ENCODE measurements at regions not wholly inside any gene's neighbourhood (a gene's known extent, or its start where the extent isn't known, plus 50 kb on each side); places are given as distances from the start of the nearest gene placed in this dataset.

DNA sequence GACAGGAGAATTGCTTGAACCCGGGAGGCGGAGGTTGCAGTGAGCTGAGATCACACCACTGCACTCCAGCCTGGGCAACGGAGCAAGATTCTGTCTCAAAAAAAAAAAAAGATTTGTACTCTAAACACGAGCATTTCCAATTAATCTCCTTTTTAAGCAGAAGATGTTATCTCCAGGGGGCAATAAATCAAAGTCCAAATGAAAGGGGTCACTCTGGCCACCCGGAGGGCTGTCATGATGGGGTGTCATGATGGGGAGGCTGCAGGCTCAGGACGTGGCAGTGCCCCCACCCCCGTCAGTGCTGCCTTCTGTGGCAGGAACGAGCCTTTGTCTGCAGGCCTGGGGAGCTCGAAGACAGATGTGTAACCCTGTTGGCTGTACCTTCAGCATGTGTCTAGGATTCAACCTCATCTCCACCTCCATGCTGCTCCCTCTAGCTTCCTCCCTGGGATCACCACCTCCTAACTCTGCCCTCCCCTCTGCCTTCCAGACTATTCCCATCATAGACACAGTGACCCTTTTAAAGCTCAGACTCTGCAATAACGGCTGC is 76.9 kb upstream of the YWHAQ start:
- no peak overlapping the region for H3K27ac Mint-ChIP-seq (ENCODE audit: unreplicated experiment)
- H3K4me1 Mint-ChIP-seq (ENCODE audit: unreplicated experiment): peaks cover 13% of the 10 kb centered on the region
- no peaks in the 10 kb centered on the region for H3K36me3 Mint-ChIP-seq (ENCODE audit: unreplicated experiment)

DNA sequence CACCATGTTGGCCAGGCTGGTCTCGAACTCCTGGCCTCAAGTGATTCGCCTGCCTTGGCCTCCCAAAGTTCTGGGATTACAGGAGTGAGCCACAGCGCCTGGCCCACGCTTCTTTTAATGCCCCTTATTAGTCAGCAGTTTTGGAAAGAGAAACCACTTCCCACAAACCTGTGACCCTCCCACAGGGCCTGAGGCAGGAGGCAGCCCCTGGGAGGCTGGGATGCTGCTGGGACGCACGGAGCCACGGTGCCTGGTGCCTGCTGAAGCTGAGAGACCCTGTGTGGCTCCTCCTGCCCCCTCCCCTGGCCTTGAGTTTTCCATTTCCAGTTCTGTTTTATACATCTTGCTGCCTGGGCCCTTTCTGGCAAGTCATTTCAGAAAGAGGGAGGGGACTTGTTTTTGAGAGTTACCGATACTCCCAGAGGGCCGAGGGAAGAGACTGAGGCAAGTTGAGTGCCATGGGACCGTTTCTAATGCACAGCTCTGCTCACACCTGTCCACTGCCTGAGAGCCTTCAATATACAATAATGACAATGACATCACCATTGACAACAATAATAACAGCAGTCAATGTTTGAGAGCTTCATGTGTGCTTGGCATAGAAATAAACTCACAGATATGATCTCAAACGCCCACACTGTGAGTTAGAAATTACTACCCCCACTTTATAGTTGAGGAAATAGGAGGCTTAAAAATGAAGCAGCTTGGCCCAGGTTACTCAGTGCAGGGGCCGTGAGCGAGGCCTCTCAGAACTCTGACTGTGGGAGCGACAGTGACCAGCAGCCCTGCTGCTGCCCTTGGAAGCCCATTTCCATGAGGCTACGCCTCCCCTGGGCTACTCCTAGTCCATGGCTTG is 78.1 kb upstream of the YWHAQ start:
- TF ChIP-seq, protein P1, sequence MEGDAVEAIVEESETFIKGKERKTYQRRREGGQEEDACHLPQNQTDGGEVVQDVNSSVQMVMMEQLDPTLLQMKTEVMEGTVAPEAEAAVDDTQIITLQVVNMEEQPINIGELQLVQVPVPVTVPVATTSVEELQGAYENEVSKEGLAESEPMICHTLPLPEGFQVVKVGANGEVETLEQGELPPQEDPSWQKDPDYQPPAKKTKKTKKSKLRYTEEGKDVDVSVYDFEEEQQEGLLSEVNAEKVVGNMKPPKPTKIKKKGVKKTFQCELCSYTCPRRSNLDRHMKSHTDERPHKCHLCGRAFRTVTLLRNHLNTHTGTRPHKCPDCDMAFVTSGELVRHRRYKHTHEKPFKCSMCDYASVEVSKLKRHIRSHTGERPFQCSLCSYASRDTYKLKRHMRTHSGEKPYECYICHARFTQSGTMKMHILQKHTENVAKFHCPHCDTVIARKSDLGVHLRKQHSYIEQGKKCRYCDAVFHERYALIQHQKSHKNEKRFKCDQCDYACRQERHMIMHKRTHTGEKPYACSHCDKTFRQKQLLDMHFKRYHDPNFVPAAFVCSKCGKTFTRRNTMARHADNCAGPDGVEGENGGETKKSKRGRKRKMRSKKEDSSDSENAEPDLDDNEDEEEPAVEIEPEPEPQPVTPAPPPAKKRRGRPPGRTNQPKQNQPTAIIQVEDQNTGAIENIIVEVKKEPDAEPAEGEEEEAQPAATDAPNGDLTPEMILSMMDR (IDR thresholded peaks at IDR 0.05): no peak
- Mint-ChIP-seq H3K4me3 (ENCODE audit: unreplicated experiment) (no peak overlapping the region), H3K9me3 (ENCODE audit: unreplicated experiment) (no peaks in the 10 kb centered on the region), H3K4me1 (ENCODE audit: unreplicated experiment) (peaks cover 1% of the 10 kb centered on the region), H3K27ac (ENCODE audit: unreplicated experiment) (no peak overlapping the region), H3K36me3 (ENCODE audit: unreplicated experiment) (no peaks in the 10 kb centered on the region), H3K27me3 (ENCODE audit: unreplicated experiment) (no peaks in the 10 kb centered on the region)
- DNase-seq (ENCODE audit: extremely low spot score, unreplicated experiment): no peak

More for the DNA sequence above, 76.9 kb upstream of the YWHAQ start:
- H3K9me3 Mint-ChIP-seq (ENCODE audit: unreplicated experiment): no peaks in the 10 kb centered on the region
- DNase-seq (ENCODE audit: extremely low spot score, unreplicated experiment): no peak
- TF ChIP-seq, protein P1 (IDR thresholded peaks at IDR 0.05): no peak
- no peak overlapping the region for H3K4me3 Mint-ChIP-seq (ENCODE audit: unreplicated experiment)
- no peaks in the 10 kb centered on the region for H3K27me3 Mint-ChIP-seq (ENCODE audit: unreplicated experiment)

DNA sequence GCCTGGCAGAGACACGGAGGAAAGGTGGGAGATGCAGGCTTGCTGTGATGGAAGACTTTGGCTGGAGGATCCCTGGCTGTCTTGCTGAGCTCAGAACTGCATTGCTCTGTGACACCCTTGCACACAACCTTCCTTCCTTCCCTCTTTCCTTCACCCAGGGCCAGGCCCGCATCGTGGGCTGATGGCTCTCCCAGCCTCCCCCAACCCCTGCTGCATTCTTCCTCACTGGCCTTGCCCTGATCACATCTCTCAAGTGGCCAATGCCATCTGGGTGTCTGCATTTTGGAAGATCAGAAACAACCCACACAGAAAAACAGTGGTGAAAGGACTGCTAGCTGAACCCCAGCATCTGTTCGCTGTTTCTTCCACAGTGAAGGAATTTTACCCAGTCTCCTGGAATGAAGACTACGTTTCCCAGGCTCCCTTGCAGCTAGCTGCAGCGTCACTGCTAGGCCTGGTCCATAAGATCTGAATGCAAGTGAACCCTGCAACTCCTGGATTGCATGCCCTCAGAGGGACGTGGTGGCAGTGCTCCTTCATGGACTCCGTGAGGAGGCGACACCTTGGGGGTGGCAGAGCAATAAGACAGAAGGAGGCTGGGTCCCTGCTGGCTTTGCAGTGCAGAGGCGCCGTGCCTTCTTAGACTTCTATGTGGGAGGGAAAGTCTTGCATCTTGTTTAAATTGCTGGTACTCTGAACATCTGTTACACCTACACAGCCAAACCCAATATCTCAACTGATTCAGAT is 78.9 kb upstream of the YWHAQ start:
- no peak for DNase-seq (ENCODE audit: extremely low spot score, unreplicated experiment)
- TF ChIP-seq, protein P1 (IDR thresholded peaks at IDR 0.05): no peak
- H3K4me3 Mint-ChIP-seq (ENCODE audit: unreplicated experiment): no peak overlapping the region
- H3K9me3 Mint-ChIP-seq (ENCODE audit: unreplicated experiment): no peaks in the 10 kb centered on the region
- no peaks in the 10 kb centered on the region for H3K36me3 Mint-ChIP-seq (ENCODE audit: unreplicated experiment)
- H3K4me1 Mint-ChIP-seq (ENCODE audit: unreplicated experiment): no peaks in the 10 kb centered on the region
- H3K27ac Mint-ChIP-seq (ENCODE audit: unreplicated experiment): no peak overlapping the region
- H3K27me3 Mint-ChIP-seq (ENCODE audit: unreplicated experiment): no peaks in the 10 kb centered on the region

DNA sequence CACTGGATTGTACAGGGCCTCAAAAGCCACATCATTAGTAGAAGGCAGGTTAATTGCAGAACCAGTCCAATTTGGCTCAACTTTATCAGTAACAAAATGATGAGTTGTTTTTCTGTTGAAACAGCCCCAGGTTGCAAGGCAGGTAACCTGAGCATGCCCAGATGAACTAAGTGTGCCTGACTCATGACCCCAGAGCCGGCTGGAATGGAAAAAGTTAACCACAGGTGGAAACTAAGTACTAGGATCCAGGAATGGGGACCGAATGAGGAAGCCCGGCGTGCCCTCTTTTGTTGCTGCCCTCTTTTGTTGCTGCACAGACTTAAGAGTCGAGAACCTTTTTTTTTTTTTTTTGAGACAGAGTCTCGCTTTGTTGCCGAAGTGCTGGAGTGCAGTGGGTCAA is 79.5 kb upstream of the YWHAQ start:
- no peak overlapping the region for H3K4me3 Mint-ChIP-seq (ENCODE audit: unreplicated experiment)
- H3K27ac Mint-ChIP-seq (ENCODE audit: unreplicated experiment): no peak overlapping the region
- no peak for DNase-seq (ENCODE audit: extremely low spot score, unreplicated experiment)
- H3K27me3 Mint-ChIP-seq (ENCODE audit: unreplicated experiment): no peaks in the 10 kb centered on the region
- H3K4me1 Mint-ChIP-seq (ENCODE audit: unreplicated experiment): no peaks in the 10 kb centered on the region
- TF ChIP-seq, protein P1 (IDR thresholded peaks at IDR 0.05): no peak
- no peaks in the 10 kb centered on the region for H3K9me3 Mint-ChIP-seq (ENCODE audit: unreplicated experiment)
- no peaks in the 10 kb centered on the region for H3K36me3 Mint-ChIP-seq (ENCODE audit: unreplicated experiment)

DNA sequence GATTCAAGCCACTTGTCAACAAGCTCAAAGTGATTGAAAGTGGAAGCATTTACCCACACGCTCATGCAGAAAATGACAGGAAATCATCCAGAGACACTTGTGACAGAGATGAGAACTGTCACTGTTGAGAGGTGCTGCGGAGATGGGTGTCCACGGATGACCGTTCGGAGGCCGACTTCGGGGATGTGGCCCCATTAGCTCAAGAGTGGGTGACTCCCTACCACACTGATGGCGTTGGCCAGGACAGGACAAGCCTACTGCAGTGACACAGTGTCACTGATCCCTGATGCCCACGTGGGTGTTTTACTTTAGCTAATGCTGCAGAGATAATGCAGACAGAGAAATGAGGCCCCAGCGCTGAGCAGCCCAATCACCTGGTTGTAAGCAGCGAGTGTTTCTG is 81.5 kb upstream of the YWHAQ start:
- Mint-ChIP-seq H3K9me3 (ENCODE audit: unreplicated experiment) (no peaks in the 10 kb centered on the region), H3K27me3 (ENCODE audit: unreplicated experiment) (no peaks in the 10 kb centered on the region), H3K27ac (ENCODE audit: unreplicated experiment) (no peak overlapping the region), H3K4me1 (ENCODE audit: unreplicated experiment) (no peaks in the 10 kb centered on the region), H3K4me3 (ENCODE audit: unreplicated experiment) (no peak overlapping the region), H3K36me3 (ENCODE audit: unreplicated experiment) (no peaks in the 10 kb centered on the region)
- no peak for DNase-seq (ENCODE audit: extremely low spot score, unreplicated experiment)
- TF ChIP-seq, protein P1 (IDR thresholded peaks at IDR 0.05): no peak
